Iris pigment epithelial cell (primary cell): ENCODE measurements at regions not wholly inside any gene's neighbourhood (a gene's known extent, or its start where the extent isn't known, plus 50 kb on each side); places are given as distances from the start of the nearest gene placed in this dataset.
"Not testable (repeated sequence)": the region's sequence is repeated elsewhere in the genome, so short reads cannot be mapped to it uniquely, and the experiment has no call there.

ENCODE experiments used
- DNase-seq: peaks from one replicate; pipeline ENCODE4 v3.0.0-alpha.2; 2011; ENCODE audit warnings: low read depth

GRCh38 chr6:15082708-15083107 is 163.2 kb upstream of the JARID2 start:
- no peak for DNase-seq

GRCh38 chr6:15086348-15087158 is 159.3 kb upstream of the JARID2 start:
- DNase-seq: no peak

- no peak for DNase-seq
Observed at GRCh38 chr6:15087186-15087589, 158.7 kb upstream of the JARID2 start.

GRCh38 chr6:15088904-15089568 is 156.8 kb upstream of the JARID2 start:
- DNase-seq: no peak

GRCh38 chr6:15089569-15090144 is 156.2 kb upstream of the JARID2 start:
- DNase-seq: no peak

- DNase-seq: no peak
Observed at GRCh38 chr6:15090145-15090579, 155.7 kb upstream of the JARID2 start.

GRCh38 chr6:15090745-15091384 is 155.0 kb upstream of the JARID2 start:
- DNase-seq: no peak

- DNase-seq: peak; percentile 14
Observed at GRCh38 chr6:15096894-15097837, 148.7 kb upstream of the JARID2 start.

- no peak for DNase-seq
Observed at GRCh38 chr6:15101130-15101529, 144.7 kb upstream of the JARID2 start.

- DNase-seq: no peak
Observed at GRCh38 chr6:15102241-15102640, 143.6 kb upstream of the JARID2 start.

GRCh38 chr6:15106958-15107643 is 138.8 kb upstream of the JARID2 start:
- no peak for DNase-seq

GRCh38 chr6:15107644-15108382 is 138.1 kb upstream of the JARID2 start:
- DNase-seq: no peak

- no peak for DNase-seq
Observed at GRCh38 chr6:15108383-15108715, 137.5 kb upstream of the JARID2 start.

GRCh38 chr6:15109338-15110090 is 136.4 kb upstream of the JARID2 start:
- no peak for DNase-seq

- no peak for DNase-seq
Observed at GRCh38 chr6:15110726-15111354, 135.0 kb upstream of the JARID2 start.

GRCh38 chr6:15111576-15111975 is 134.3 kb upstream of the JARID2 start:
- not testable (repeated sequence) for DNase-seq

- no peak for DNase-seq
Observed at GRCh38 chr6:15113587-15113986, 132.3 kb upstream of the JARID2 start.

GRCh38 chr6:15114061-15114460 is 131.8 kb upstream of the JARID2 start:
- DNase-seq: no peak

GRCh38 chr6:15116889-15117288 is 129.0 kb upstream of the JARID2 start:
- DNase-seq: no peak
